Amniotic epithelial cell (primary cell): ENCODE measurements at regions not wholly inside any gene's neighbourhood (a gene's known extent, or its start where the extent isn't known, plus 50 kb on each side); places are given as distances from the start of the nearest gene placed in this dataset.

Experiments
- DNase-seq: peaks from one replicate; pipeline ENCODE4 v3.0.0-alpha.2; 2010; ENCODE audit warnings: low read depth

DNA sequence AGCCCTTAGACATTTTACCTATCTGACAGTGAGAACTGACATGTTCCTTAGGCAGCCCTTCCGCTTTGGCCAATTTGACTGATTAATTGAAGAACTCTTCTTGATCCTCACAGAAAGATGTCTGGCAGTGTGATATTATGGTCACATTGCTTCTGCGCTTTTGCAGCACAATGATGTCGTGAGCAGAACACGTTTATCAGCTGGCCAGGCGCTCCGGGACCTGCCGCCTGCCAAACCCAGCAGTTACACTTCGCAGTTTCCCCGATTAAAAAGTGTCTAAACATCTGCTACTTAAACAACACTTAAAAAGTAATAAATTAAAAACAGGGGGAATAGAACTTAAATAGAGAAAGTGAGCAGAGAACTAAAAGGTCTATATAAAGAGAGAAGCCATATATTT lies 103.5 kb upstream of the ETS2 start:
- DNase-seq = no peak

DNA sequence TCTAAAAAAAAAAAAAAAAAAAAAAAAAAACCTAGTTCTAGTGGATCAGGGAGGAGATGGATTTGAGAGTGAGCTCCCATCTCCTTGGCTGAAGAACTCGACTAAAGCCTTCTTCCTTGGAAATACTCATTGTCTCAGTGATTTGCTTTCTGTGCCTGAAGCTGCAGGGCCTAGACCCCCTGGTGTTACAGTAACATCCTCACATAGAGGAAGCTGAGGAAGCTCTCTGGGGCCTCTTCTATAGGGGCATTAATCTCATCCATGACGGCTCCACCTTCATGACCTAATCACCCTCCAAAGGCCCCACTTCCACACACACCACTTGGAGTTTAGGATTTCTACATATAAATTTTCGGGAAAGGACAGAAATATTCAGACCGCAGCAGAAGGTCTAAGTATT lies 95.9 kb upstream of the ETS2 start:
- DNase-seq = no peak

DNA sequence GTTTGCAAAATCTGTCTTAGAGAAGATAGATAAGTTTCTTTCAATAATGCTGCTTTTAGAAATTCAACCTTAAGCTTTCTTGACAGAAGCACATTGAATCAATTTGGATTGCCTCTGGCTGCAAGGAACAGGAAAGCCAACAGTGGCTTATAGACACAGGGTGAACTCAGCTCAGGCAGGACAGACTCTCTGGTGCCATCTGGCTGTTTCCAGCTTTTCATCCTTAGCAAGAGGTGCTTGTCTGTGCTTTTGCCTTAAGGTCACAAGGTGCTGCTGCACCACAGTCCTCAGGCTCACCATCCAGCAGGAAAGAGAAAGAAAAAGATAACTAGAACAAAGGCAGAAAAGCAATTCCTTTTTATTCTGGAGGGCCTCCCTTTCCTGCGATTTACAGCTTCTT lies 93.7 kb upstream of the ETS2 start:
- peak; percentile 45 for DNase-seq

GRCh38 chr21:38712664-38713063 lies 93.1 kb upstream of the ETS2 start:
- no peak for DNase-seq

- no peak for DNase-seq
Measured at GRCh38 chr21:38714039-38714817, 91.5 kb upstream of the ETS2 start.

DNA sequence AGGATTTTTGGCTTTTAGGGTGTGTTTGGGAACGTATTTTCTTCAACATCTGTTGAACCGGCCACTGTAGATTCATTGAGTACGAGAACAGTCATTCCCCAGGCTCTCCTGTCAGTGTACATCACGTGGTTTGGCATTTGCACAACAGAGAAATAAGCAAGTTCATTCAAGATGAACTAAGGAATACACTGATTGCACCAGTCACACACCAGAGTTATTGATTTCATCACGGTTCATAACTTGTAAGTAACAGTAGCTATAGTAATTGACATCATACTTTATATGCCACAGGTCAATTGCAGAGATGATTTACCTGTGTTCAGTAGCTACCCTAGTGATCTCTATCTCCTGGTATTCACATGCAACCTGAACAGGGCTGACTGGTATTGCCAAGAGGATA lies 90.7 kb upstream of the ETS2 start:
- DNase-seq = peak; percentile 7

GRCh38 chr21:38716088-38716487 lies 89.6 kb upstream of the ETS2 start:
- no peak for DNase-seq

- peak; percentile 8 for DNase-seq
Measured at GRCh38 chr21:38716942-38717341, 88.8 kb upstream of the ETS2 start.

GRCh38 chr21:38718481-38718880 lies 87.2 kb upstream of the ETS2 start:
- peak; percentile 24 for DNase-seq

- no peak for DNase-seq
Measured at GRCh38 chr21:38720074-38720473, 85.7 kb upstream of the ETS2 start.

GRCh38 chr21:38721055-38721454 lies 84.7 kb upstream of the ETS2 start:
- no peak for DNase-seq

DNA sequence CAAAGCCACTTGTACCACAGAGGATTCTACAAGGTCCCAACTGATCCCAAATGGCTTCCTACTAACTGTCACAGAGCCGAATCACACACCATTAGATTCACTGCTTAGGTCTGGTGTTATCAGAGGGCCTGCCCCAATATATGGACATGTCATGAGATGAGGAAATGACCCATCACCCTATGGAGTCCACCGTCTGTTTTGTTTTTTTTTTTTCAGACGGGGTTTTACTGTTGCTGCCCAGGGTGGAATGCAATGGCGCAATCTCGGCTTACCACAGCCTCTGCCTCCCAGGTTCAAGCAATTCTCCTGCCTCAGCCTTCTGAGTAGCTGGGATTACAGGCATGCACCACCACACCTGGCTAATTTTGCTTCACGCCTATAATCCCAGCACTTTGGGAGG lies 83.8 kb upstream of the ETS2 start:
- DNase-seq = peak; percentile 86

DNA sequence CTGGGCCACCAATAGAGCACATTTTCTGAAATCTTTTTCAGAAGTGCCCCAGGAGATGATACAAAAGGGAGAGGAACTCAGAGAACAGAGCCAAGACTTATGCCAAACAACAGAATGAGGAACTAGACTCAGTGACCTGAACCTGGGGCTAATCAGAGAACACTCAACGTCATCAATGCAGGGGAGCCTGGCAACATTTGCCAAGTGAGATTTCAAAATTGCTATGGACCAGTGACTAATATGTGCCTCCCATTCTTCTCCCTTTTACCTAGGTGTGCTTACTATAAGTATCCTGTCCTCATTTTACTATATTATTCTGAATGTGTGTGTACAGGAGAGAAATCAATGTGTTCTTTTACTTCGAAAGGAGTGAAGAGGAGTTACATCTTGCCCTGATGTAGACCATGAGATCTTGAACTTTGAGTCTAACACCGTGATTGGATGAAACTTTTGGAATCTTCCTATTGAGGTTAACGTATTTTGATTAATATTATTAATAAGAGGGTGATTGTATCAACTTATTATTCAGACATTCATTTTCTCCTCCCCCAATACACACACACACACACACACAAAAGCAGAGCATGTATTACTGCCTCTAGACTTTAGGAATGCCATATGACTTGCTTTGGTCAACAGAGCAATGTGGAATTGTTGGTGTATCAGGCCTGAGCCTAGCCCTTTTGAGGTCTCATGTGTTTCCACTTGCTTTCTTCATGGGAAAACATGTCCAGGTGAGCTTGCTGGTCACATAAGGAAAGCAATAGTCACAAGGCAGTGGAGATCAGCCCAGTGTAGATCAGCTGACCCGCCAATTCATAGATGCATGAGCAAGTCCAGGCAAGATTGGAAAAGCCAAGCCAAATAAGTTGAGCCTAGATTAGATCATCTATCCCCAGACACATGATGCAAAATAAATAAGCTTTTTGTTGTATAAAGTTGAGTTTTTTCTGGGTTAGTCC lies 80.3 kb upstream of the ETS2 start:
- DNase-seq = no peak

DNA sequence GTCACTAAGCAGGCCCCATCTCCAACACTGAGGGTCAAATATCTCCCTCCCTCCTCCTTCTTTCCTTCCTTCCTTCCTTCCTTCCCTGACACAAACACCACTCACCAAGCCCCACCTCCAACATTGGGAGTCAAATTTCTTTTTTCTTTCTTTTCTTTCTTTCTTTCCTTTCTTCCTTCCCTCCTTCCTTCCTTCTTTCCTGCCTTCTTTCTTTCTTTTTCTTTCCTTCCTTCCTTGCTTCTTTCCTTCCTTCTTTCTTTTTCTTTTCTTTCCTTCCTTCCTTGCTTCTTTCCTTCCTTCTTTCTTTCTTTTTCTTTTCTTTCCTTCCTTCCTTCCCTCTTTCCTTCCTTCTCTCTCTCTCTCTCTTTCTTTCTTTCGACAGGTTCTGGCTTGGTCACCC lies 79.2 kb upstream of the ETS2 start:
- no peak for DNase-seq

GRCh38 chr21:38729291-38729690 lies 76.4 kb upstream of the ETS2 start:
- DNase-seq = no peak

GRCh38 chr21:38729754-38730379 lies 75.9 kb upstream of the ETS2 start:
- DNase-seq = peak; percentile 51

- DNase-seq = peak; percentile 74
Measured at GRCh38 chr21:38733972-38734546, 71.7 kb upstream of the ETS2 start.

GRCh38 chr21:38734646-38735365 lies 70.9 kb upstream of the ETS2 start:
- DNase-seq = no peak

GRCh38 chr21:38735626-38736206 lies 70.0 kb upstream of the ETS2 start:
- no peak for DNase-seq

- no peak for DNase-seq
Measured at GRCh38 chr21:38740090-38740489, 65.6 kb upstream of the ETS2 start.
